ENCODE measurements at regions not wholly inside any gene's neighbourhood (a gene's known extent, or its start where the extent isn't known, plus 50 kb on each side); places are given as distances from the start of the nearest gene placed in this dataset.
A peak's percentile ranks its signal among the peaks of the same experiment; 100 is the strongest.
"Not testable (repeated sequence)": the region's sequence is repeated elsewhere in the genome, so short reads cannot be mapped to it uniquely, and the experiment has no call there.

DNA sequence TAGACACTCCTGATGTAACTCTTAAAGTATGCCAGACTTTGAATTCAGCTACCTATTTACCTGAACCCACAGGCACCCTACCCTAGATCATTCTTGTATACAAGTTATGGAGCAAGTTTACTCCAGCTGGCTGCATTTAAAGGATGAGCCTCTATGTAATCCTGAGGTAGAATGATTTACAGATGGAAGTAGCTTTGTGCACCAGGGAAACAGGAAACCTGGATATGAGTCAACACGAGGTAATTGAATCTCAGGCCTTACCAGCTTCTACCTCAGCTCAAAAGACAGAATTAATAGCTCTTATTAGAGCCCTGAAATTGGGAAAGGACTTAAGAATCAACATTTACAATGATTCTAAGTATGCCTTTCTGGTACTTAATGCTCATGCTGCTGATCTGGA is 119.8 kb downstream of the AGTR2 start:
- no peak for DNase-seq

DNA sequence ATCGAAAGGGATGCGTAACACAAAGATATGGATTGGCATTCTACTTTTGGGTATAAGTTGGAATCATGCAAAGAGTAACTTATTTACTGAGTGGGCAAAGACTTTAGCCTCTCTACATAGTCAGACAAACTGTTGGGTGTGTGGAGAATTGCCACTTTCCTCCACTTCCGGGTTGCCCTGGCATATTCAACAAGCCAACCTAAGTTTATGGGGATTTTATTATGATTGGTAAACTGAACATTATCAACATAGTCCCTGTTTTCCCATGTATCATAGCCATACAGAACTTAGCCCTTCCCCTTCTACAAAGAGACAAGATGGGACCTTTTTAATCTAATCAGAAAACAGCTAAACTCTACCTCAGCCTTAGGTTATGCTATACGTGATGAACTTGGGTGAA is 121.6 kb downstream of the AGTR2 start:
- DNase-seq = no peak

DNA sequence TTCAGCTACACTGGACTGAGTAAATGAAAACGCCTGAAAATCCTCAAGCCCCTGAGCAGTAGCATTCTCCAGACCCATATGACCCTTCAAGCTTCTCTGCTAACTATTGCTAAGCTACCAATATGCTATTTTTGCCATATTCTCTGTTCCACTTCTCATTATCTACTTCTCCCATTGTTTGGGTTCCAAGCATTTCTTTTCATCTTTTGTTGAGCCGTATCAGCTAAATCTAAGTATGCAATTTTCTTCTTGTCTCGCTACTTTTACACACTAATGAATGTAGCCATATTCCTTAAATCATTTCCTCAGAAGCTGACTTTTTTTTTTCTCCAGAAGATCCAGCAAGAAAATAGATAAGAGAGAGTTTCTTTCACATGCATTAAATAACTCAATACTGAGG is 128.4 kb downstream of the AGTR2 start:
- DNase-seq = no peak

DNA sequence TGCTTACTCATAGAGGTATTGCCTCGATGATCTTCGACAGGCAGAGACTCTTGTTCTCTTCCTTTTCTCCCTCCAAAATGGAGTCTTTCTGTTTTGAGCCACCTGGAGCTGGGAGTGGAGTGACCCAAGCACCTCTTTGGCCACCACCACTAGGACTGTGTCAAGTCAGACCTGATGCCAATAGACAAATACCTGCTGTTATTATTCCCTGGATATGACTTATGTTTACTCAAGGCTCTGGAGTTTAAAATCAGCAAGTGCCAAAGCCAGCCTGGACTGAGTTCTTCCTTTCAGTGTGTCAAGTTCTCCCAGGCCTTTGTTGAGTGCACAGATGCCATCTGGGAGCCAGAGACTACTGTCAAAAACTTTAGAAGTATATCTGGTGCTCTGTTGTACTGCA is 130.2 kb upstream of the SLC6A14 start:
- no peak for DNase-seq

DNA sequence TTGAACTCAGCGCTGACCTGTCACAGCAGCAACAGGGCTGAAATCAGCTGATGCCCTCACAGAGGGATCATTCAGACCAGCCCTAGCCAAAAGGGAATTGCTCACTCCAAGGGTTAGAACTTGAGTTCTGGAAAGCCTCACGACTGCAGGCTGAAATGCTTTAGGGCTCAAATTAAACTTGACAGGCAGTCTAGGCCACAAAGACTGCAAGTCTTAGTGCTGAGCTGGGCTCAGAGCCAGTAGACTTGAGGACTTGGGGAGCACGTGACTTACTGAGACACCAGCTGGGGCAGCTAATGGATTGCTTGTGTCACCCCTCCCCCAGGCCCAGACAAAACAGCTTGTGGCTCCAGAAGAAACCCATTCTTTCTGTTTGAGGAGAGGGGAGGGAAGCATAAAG is 119.0 kb upstream of the SLC6A14 start:
- peak; percentile 14 for DNase-seq

DNA sequence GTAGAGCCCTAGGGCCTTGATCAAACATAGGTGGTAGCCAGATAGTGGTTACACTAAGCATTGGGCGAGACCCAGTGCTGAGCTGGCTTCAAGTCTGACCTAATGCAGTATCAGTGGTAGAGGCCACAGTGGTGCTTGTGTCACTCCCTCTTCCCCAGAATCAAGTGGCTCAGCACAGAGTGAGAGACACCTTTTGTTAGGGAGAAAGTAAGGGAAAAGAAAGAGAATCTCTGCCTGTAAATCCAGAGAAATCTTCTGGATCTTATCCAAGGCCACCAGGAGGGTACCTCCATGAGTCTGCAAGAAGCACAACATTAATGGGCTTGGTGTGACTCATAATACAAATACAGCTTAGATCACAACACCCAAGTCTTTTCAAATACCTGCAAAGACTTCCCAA is 117.7 kb upstream of the SLC6A14 start:
- no peak for DNase-seq

DNA sequence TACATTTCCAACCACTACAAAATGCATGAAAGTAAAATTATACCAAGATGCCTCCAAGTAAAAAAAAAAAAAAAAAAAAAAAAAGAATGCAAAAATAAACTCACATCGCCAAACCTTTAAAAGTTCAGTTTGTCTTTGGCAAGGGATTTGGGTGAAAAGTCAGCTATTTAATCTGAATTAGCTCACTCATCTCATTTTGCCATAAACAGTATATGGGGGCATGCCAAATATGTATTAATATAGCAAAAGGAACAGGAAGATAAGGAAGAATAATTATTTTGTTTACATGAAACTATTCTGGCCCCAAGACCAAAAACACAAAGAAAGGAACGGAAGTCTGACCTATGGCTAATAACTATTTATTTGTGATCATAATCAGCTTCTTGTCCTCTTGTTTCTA is 114.7 kb upstream of the SLC6A14 start:
- no peak for DNase-seq

DNA sequence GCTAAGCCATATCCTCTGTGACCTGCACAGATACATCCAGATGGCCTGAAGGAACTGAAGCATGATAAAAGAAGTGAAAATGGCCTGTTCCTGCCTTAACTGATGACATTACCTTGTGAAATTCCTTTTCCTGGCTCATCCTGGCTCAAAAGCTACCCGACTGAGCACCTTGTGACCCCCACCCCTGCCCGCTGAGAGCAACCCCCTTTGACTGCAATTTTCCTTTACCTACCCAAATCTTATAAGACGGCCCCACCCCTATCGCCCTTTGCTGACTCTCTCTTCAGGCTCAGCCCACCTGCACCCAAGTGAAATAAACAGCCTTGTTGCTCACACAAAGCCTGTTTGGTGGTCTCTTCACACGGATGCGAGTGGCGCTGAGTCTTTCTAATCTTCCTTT is 104.4 kb upstream of the SLC6A14 start:
- DNase-seq = not testable (repeated sequence)

DNA sequence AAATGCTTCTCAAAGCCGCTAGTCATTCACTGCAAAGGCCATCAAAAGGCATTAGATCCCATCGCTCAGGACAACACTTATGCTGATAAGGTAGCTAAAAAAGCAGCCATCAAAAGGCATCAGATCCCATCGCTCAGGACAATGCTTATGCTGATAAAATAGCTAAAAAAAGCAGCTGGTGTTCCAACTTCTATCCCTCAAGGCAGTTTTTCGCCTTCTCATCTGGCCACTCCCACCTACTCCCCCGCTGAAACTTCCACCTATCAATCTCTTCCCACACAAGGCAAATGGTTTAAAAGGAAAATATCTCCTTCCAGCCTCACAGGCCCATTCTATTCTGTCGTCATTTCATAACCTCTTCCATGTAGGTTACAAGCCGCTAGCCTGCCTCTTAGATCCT is 101.6 kb upstream of the SLC6A14 start:
- not testable (repeated sequence) for DNase-seq

DNA sequence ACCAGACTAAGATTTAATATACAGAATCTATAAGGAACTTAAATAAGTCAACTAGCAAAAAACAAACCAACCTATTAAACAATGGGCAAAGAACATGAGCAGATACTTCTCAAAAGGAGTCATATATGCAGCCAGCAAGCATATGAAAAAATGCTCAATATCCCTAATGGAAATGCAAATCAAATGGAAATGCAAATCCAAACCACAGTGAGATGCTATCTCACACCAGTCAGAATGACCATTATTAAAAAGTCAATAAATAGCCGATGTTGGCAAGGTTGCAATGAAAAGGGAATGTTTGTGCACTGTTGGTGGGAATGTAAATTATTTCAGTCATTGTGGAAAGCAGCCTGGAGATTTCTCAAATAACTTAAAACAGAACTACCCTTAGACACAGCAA is 97.0 kb upstream of the SLC6A14 start:
- no peak for DNase-seq

DNA sequence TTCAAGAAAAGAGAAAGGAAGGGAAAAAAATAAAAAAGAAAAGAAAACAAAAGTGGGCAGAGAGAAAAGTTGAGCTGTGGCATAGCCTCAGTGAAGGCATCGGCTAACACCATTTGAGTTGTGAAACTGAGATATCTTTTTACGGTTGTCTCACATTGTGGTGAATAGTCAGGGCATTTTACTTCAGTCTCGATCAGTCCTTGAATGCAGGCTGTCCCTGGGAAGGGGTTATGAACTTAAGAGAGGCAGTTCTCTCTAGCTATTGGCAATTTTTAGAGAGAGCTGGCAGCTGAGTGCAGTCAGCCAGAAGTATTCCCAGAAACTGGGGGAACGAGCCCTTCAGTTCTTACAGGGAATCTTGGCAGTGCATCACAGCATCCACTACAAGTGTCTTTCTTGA is 93.5 kb upstream of the SLC6A14 start:
- no peak for DNase-seq

DNA sequence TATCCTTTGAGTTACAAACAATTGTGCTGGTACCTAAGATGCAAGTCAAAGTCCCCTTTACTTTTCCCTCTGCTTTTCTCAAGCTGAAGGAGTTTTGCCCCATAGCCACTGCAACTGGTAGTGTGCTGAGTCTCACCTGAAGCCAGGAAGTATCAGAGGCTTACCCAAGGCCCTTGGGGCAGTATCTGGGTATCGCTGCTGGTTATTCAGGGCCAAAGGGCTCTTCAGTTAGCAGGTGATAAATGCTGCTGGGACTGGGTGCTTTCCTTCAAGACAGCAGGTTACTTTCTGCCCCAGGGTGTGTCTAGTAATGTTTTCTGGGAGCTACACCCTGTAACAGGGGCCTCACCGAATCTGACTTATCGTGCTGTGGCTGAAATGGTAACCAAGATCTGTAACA is 90.4 kb upstream of the SLC6A14 start:
- no peak for DNase-seq

DNA sequence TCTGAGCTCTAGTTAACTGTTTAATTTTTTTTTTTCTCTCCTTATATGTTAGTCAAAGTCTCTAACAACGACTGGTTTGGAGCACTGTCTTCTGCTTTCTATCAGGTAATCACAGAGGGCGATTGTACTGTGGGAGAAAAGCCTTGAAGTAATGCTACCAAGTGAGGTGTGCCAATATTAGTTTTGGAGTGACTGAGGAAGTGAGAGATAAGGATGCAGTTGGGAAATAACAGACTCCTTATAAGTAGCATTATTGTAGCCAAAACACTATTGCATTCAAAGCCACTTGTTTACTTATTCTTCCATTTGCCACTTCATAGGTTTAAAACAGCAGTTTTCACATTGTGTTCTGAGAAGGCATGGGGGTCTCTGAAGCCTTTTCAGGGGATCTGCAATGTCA is 79.1 kb upstream of the SLC6A14 start:
- DNase-seq = no peak

DNA sequence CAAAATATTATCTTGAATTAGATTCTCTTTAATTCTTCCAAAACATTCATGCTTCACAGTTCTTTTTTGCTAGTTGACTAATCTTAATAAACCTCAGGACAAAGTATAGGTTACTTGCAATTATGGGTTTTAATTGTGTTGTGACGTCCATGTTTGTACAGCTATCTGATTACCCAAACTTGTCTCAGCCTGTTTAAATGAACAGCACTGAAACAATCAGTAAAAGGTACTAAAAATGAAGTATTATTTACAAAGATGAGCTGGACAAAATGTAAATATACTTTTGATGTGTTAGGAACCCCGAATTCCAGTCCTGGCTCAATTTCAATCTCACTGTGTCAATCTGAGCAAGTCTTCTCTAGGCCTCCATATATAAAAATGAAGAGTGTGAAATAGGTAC is 57.4 kb upstream of the SLC6A14 start:
- no peak for DNase-seq

DNA sequence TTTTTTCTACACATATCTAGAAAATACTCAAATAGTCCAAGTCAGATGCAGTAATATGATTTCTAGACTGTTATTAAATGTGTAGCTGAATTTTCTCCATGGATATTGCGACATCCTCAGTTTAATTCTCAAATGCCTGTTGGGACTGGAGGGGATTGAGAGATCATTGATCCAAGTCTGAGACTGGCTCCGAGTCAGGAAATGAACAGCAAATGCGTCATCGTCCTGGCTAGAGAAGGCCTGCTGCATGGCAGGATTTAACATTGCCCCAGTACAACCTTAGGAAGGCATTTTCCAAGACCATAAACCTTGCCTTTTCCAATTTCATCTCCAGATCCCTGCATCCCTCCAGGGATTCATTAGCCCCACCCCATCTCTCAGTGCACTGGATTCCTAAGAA is 56.6 kb upstream of the SLC6A14 start:
- peak; percentile 45 for DNase-seq

DNA sequence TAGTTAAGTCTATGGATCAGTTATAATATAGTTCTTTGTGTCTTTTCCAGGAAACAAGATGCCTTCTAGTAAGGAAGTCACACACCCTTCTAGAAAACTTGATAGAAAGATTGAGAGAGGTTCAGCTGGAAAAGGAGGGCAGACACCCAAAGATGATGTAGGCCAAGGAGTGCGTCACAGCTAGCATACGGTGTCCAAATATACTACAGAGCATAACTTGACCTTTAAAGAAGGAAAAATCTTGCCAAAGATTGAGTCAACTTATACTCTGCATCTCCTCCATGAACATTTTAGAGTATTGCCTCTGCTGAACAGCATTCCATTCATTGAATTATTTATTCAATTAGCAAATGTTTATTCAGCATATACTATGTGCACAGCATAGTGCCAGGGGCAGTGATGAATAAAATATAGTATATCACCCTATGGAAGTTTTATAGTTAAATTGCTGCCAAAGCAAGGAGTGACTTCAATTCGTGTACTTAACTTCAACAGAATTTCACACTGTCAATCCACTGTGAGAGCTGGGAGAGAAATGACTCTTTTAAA is 51.9 kb upstream of the SLC6A14 start:
- no peak for DNase-seq
